C1 segment of cervical spinal cord (tissue), 14 donors: ENCODE measurements at regions not wholly inside any gene's neighbourhood (a gene's known extent, or its start where the extent isn't known, plus 50 kb on each side); places are given as distances from the start of the nearest gene placed in this dataset.
A peak's percentile ranks its signal among the peaks of the same experiment; 100 is the strongest.

Experiments used
- DNase-seq, 14 donors: peaks; one replicate each; lab custom pipeline; 2025; lab: John Stamatoyannopoulos, UW

GRCh38 chr2:12579018-12579417 lies 137.7 kb upstream of the TRIB2 start:
- DNase-seq = no peak

DNA sequence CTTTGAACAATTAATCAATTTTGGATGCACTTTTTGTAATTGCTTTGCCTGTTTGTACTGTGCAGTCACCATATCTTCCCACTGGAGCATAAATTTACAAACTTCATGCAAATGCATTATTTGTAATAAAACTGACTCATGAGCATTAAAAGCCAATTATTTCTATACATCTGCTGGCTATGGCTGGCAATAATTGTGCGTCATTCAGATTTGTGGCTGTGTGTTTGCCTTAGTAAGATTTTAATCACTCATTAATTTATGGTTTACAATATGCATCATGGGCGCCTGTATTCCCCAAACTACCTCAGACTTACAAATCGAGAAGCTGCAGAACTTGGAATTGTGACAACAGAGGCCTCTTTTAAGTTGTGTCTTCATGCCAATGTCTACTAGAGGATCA lies 132.4 kb upstream of the TRIB2 start:
- DNase-seq = no peak

DNA sequence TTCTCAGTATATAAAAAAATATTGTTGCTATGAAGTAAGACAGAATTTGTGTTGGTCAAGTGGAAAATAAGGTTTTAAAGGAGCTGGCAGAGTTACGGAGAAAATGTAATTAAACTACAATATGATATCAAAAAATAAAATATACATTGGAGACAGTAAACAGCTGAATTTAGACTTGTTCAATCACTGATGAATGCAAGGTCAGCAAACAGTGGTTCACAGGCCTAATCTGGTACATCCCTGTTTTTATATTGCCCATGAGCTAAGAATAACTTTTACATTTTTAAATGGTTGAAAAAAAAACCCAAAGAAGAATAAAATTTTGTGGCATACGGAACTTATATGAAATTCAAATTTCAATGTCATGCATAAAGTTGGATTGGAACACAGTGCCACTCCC lies 131.0 kb upstream of the TRIB2 start:
- no peak for DNase-seq

- DNase-seq = no peak
Observed at GRCh38 chr2:12587228-12587627, 129.5 kb upstream of the TRIB2 start.

DNA sequence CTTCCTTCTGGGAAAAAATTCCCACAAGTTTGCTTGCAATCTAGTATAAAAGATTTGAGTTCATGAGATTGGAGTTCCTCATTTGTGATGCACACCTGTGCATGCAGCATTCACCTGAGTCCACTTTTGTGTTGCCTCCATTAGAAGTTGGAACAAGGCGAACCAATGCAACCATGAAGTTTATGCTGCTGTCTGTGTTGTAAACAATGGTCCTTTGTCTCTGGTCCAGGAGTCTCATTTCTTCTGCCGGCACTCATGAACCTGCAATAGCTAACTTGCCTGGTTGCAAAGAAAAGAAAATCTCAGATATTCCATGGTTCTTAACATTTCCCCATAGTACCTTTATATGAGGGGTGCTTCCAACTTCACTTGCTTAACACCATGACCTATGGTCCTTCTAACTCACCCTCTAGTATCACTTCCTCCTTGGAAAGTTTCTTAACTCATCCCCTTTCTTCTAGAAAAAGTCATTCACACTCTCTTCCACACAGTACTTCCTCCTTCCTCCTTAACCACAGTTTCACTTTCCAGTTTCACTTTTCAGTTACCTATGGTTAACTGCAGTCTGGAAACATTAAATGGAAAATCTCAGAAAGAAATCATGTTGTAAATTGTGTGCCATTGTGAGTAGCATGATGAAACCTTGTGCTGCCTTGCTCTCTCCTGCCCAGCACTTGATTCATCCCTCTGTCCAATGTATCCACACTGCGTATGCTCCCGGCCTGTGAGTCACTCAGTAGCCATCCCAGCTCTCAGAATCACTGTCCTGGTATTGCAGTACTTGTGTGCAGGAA lies 128.8 kb upstream of the TRIB2 start:
- DNase-seq = peak in 2 of 14 donors; percentile 2 to 12

DNA sequence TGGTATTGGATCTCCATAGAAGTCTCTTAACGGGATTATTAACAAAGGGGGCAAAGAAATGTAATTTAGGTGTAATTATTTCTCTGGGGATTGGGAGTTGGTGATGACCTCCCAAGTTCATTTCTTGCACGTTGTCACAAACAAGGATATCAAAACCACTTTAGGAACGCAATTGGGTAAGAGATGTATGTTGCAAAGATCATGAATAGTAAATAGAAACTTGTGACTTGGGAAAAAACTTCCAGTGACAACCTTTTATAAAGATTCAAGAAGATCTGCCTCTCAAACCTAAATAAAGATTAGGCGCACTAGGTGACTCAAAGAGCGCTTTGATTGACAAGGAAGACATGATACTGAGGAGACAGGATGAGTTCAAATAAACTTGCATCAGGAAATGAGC lies 127.8 kb upstream of the TRIB2 start:
- DNase-seq = no peak

DNA sequence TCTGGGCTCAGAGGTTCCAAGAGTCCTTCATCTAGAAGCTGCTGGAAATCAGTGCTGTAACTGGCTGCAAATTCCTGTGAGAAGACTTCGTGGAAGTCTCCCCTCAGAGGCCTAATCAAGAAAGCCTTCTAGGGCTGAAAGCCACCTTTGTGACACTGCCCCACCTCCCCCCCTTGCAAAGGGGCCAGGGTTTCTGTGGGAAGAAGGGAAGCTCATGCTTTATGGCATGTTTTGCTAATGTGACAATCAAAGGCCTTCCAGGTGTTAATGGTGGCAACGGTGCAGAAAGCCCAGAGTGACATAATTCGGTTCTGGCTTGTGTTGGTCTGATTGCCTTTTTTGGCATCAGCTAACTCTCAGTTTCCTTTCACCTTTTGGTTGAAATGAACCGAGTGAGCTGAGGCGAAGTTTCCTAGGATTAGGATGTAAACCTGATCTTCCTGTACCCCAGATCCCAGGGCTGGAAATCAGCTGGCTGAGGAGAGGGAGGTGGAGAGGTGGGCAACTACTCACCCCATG lies 126.9 kb upstream of the TRIB2 start:
- no peak for DNase-seq

DNA sequence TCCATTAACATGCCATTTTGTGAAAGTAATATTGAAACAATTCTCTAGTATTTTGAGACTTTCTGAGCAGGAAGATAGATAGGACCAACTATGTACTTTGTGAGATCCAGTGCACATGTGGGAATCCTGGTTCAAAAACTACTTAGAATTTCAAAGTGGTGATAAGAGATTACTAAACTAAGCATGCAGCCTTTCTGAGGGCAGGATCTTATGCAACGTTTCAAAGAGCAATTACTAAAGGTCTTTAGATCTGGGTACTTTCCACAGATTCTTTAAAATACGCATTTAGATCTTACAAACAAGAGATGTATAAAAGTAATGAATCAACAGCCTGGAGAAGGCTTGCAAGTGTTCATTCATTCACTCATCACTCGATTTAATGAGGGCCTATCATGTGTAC lies 124.4 kb upstream of the TRIB2 start:
- no peak for DNase-seq

DNA sequence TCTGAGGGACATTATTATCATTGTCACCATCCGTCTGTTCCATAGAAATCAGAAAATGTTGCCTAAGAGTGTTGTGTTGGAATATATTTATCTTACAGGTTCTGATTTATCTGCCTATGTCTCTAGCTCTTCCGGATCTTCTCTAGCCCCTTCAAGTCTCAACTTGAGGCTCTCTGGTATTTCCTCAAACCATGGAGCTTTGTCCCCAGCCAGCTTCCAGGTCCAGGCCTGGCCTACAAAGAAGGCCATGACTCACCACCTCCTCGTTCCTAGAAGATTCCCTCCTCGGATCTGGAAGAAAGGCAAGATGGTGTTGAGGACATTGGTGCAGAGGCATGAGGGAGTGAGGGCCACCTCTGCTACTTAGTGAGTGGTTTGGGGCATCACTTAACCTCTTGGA lies 122.1 kb upstream of the TRIB2 start:
- no peak for DNase-seq

DNA sequence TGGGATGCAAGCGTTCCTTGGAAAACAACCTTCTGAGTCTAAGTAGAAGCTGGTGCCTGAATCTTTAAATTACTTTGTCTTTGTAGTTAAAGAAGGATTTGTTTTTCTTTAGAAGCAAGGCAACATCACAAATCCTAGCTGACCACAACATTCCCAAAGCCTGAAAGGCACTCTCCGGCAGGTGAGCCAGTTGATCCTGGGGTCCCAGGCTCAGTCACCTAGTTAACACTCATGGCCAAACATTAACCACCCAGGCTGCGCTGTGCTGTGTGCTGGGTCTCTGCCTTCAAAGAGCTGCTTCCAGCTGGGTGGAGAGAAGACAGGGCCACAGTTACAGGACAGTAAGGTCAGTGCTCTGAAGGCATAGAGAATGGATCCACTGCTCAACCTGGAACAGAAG lies 120.0 kb upstream of the TRIB2 start:
- DNase-seq = no peak

- DNase-seq = peak in 7 of 14 donors; percentile 15 to 55 (median 33)
Observed at GRCh38 chr2:12597610-12598009, 119.1 kb upstream of the TRIB2 start.

GRCh38 chr2:12602661-12603060 lies 114.1 kb upstream of the TRIB2 start:
- no peak for DNase-seq

DNA sequence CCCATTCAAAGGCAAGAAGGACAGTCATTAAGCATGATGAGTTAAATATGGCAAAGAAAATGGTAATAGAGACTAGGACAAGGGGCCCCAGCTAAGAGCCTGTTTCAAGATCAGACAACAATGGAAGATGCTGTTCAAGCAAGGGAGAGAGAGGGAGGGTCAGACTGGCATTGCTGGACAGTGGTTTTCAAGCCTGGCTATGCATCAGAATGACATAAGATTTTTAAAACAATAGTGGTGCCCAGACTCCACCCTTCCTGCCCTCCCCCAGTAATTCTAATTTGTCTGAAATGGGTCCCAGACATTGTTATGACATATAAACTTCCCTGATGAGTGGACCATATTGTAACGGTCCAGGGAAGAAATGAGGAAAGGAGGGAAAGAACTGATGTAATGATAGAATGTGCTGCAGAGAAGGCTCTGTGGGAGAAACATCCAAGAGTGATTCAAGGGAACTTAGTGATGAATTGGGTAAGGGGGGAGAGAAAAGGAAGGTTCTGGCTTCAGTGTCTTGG lies 112.9 kb upstream of the TRIB2 start:
- no peak for DNase-seq

DNA sequence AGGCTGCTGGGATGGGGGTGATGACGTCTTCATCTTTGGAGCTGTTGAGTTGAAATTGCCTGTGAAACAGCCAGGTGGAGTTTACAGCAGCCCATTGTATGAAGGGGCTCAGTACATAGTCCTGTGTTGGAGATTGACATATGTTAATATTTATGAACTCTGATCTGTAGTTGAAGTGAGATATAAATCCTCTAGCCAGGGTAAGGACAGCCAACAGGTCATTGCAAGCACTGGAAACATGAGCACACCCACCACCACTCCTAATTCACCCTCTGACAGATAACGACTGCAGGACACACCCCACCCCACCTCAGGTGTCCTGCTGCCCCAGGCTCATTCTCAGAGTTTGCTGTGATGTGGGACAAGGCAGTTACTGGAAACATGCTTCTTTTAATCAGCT lies 112.4 kb upstream of the TRIB2 start:
- DNase-seq = no peak

DNA sequence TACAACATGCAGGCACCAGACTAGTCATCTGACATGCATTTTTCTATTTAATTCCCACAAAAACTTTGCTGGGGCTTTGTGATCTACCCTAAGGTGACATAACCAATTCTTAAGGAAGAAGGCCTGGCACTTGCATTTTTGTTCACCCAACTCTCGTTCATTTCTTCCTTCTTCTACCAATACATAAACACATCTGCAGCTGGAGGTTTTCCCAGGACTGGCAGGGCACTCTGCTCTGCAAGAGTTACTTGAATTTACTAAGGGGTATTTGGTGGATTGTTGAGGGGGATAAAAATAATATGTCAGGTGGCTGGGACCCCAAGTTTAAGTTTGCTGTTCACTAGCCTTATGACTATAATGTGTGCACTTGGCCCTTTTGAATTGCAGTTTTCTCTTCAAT lies 111.4 kb upstream of the TRIB2 start:
- no peak for DNase-seq

DNA sequence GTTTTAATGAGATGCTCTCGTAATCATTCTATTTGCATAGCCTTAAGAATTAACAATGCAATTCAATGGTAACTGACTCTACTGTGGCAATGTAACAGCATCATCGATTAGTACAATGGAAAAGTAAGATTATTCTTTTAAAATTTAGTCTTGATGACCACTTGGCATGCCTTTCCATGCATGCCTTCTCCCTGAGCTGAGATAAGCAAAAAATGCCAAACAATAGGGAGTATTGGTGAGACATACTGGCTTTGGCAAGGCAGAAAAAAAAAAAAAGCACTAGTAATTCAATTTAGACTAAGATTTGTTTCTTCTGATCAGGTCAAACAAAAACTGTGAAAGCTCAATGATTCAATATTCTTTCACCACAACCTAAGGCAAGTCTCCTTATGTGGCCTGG lies 110.8 kb upstream of the TRIB2 start:
- no peak for DNase-seq

GRCh38 chr2:12606472-12607000 lies 110.2 kb upstream of the TRIB2 start:
- DNase-seq = no peak

GRCh38 chr2:12607971-12608370 lies 108.8 kb upstream of the TRIB2 start:
- DNase-seq = no peak

DNA sequence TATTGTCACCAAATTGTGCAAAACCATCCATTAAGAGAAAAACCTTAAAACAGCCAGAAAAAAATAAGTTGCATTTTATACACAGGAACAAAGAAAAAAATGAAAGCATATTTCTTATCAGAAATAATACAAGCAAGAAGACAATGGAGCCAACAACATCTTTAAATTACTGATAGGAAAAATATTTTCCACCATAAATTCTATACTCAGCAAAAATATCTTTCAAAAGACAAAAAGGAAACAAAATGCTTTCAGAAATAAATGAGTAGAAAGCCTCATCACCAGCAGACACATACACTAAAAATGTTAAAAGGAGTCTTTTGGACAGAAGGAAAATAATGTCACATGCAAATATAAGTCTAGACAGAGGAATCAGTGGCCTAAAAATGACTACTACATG lies 106.4 kb upstream of the TRIB2 start:
- DNase-seq = no peak

- DNase-seq = no peak
Observed at GRCh38 chr2:12612168-12612567, 104.6 kb upstream of the TRIB2 start.

DNA sequence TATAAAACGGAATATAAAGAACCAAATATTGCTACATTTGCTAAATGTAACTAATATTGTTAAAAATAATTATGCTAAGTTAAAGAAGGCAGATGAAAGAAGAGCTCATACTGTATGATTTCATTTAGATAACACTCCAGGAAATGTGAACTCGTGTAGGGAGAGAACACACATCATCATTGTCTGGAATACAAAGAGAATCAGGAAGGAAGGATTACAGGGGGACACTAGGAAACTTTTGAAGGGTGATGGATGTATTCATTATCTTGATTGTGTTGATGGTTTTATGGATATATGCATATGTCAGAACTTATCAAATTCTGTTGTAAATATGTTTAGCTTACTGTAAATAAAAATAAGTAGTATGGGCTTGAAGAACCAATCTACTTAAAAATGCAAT lies 104.1 kb upstream of the TRIB2 start:
- no peak for DNase-seq

DNA sequence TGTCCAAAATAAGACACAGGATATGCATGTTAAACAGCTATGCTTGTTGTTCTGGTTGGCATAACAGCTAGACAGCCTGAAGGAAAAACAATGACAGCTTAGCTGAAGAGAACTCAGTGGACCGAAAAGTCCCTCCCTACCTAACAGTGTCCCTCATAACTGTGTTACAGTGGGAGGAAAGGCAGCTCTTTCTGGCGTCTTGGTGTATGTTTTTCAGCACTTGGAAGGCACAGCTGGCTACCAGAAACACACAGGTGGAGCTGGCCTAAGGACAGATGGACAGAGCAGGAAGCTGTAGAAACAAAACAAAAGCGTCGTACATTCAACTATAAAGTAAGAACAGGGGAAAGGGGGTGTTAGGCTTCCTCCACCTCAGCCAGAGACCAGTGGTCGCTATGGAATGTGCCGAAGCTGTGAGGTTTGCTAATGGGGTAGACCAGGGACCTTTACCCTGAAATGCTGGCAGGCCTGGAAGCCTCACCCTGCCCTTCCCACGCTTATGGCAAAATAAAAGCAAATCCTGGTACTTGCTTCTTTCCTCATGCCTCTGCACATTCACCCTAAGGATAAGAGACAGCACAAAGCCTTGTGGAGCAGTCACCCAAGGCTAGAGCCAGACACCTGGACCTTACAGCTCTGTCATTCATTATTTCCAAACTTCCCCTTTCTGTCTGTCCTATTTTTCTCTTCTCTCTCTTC lies 103.5 kb upstream of the TRIB2 start:
- no peak for DNase-seq

- no peak for DNase-seq
Observed at GRCh38 chr2:12615509-12615908, 101.2 kb upstream of the TRIB2 start.
